HG02678 (cell line): ENCODE measurements at regions not wholly inside any gene's neighbourhood (a gene's known extent, or its start where the extent isn't known, plus 50 kb on each side); places are given as distances from the start of the nearest gene placed in this dataset.
"Not testable (repeated sequence)": the region's sequence is repeated elsewhere in the genome, so short reads cannot be mapped to it uniquely, and the experiment has no call there.

ENCODE experiments used
- ATAC-seq: cut with Tn5 transposase; IDR thresholded peaks from one replicate; pipeline ENCODE4 v1.9.1; 2021; ENCODE audit warnings: mild to moderate bottlenecking, moderate library complexity; ENCODE audit not compliant: unreplicated experiment

GRCh38 chr6:3919849-3920248, 70.7 kb downstream of the FAM50B start:
- no peak for ATAC-seq

DNA sequence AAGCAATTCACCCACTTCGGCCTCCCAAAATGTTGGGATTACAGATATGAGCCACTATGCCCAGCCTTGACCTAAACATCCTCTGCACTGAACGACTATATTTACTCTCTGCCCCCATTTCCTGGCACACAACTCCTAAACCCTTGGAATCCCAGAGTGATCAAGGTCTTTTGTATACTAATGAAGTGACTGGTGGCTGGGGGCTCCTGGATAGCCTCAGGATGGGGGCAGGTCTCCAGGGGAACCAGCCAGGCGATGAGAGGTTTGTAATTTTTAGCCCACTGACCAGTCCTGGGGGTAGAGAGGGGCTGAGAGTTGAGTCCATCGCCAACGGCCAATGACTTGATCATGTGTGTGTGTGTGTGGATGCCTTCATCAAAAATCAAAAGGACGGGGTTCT, 71.1 kb downstream of the FAM50B start:
- ATAC-seq: no peak

DNA sequence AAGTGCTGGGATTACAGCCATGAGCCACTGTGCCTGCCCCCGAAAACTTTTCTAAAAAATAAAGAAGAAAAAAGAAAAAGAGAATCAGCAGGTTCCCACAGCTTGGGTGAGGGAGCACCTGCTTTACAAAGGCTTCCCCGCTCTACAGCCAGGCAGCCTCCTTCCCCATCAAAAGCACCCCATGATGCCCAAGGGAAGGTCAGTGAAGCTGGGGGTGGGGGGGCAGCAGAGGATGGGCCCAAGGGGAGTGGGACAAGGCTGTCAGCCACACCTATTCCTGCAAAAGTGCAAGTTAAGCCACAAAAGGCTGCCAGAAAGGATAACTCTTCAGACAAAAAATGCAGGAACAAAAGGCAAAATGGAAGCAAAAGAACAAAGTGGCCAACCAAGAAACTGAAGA, 72.5 kb downstream of the FAM50B start:
- ATAC-seq: no peak

DNA sequence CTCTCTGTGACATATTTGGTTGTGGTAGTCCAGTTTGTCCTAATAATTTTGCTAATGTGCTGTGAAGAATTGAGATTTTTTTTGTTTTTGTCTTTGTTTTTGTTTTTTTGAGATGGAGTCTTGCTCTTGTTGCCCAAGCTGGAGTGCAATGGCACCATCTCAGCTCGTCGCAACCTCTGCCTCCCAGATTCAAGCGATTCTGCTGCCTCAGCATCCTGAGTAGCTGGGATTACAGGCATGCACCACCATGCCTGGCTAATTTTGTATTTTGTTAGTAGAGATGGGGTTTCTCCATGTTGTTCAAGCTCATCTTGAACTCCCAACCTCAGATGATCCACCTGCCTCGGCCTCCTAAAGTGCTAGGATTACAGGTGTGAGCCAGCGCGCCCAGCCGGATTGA, 73.4 kb downstream of the FAM50B start:
- not testable (repeated sequence) for ATAC-seq

DNA sequence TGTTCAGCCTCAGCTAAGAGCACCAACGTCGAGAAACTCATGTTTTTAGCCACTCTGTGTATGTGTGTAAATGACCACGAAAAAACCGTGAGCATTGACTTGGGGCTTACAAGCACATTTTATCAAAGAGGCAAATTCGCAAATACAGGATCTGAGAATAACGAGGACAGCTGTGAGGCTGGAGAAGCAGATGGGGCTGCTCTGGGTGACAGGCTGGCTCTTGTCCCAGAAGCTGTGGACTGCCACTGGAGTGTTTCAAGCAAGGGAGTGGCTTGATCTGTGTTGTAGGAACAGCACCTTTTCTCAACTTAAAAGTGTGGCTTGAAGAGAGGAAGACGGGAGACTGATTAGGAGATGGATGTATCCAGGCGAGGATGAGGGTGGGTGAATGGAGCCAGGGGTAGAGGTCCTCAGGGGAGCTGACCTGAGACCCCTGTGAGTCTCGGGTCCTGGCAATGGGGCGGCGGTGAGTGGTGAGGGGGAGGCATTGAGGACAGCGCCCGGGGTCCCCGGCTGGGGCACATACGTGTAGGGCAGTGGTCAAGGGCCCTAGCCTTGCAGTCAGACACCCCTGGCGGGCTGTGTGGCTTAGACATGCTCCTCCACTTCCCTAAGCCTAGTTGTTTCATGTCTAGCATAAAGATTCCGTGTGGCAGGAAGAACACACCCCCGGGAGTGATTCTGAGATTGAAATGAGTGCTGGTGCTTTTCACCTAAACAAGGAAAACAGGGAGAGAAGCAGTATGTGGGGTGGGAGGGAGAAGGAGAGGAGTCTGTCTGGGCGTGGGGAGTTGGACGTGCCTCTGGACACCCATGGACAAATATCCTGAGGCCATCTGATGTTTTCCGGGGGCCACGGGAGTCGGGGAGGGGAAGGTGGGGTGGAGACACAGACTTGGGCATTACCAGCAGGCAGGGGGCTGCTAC, 76.3 kb downstream of the FAM50B start:
- not testable (repeated sequence) for ATAC-seq

- no peak for ATAC-seq
These were observed 76.9 kb downstream of the FAM50B start for GRCh38 chr6:3926150-3926482.

DNA sequence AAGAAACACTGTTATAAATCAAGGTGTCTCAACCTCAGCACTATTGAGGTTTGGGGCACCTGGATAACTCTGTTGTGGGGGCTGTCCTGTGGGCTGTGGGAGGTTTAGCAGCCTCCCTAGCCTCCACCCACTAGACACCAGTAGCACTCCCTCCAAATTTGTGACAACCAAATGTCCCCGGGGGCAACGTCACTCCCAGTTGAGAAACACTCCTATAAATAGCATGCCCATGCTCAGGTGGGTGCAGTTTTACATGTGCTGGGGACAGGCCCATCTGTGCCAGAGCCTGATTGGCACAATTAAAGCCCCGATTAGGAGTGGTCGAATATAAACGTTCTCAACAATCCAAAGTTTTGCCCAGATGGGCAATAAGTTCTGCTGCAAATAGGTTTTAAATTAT, 78.9 kb downstream of the FAM50B start:
- ATAC-seq: no peak

DNA sequence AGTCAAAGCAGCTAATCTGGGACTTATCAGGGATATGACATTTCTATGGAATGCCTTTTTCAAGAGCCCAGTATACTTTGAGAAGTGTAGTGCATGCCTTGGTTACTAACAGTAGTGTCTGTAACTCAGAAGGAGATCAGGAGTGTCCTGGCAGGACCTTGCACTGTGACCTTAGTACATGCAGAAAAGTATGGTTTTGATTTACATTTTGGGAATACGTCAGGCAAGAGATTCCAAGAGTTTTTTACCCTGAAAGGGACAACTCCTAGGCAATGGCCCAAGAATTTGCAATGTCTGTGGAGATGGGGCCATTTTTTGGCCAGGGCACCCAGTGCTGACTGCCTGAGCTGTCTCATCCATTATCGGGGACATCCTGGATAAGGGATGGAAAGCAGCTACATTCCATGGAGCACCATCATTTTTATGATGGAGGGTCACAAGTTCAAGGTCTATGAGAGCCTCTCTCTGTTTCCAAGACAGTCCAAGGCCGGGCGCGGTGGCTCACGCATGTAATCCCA, 80.2 kb downstream of the FAM50B start:
- no peak for ATAC-seq

GRCh38 chr6:3937438-3937837, 88.3 kb downstream of the FAM50B start:
- no peak for ATAC-seq

- ATAC-seq: no peak
These were observed 89.7 kb downstream of the FAM50B start for GRCh38 chr6:3938715-3939367.

DNA sequence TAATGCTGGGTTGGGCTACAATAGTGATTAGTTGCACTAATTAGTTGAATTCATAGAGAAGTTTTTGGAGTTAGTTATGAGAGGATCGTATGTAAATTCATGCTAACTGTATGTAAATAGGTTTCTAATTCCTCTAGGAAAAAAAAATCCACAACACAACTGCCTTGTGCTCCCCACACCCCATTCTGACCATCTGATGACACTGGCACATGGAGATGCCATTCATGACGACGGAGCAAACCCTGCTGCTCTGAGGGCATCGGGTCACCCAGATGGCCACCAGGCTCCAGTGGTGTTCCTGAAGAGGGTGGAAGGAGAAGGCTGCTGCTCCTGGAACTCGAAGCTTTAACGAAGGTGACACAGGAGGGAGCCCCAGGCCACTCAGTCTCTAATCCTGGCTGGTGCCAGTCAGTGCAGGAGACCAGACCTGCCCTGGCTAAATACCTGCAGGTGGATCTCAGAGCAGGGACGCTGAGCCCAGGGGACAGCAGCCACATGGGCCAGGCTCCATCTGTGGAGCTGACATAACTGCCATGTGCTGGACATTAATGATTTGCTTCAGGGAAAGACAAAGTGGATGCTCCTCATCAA, 90.3 kb downstream of the FAM50B start:
- no peak for ATAC-seq

DNA sequence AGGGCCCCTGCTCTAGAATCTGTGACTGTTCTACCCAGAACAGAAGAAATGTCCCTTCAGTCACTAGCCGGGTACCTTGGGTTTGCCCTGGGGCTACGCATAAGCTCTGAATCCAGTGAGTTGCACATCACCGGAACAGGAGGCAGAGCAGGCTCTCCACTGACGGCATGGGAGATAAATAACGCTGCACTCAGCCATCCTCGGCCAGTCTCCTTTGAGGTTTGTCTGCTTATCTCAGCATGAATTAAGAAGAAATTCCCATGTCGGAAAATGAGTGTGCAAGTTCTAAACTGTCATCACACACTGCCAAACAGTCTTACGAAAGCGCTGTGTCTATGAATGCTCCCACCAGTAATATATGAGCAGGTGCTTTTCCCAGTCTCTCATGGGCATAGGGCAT, 90.8 kb downstream of the FAM50B start:
- no peak for ATAC-seq

DNA sequence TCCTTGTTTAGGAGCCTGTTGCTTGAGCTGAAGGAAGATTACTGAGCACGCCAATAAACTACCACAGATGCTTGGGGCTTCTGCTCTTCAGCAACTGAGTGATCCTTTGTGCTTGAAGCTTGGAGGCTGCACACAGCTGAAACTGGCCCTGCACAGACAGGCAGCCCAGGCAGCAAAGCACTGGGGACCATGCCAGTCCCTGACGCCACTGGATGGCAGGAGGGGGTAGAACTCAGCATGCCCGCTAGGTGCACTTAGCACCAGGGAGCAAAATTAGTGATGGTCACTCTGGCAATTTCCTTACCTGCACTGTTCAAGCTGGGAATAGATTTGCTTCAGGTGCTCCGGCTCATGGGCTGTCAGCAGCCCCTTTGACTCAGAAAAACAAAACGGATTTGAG, 91.5 kb downstream of the FAM50B start:
- no peak for ATAC-seq

DNA sequence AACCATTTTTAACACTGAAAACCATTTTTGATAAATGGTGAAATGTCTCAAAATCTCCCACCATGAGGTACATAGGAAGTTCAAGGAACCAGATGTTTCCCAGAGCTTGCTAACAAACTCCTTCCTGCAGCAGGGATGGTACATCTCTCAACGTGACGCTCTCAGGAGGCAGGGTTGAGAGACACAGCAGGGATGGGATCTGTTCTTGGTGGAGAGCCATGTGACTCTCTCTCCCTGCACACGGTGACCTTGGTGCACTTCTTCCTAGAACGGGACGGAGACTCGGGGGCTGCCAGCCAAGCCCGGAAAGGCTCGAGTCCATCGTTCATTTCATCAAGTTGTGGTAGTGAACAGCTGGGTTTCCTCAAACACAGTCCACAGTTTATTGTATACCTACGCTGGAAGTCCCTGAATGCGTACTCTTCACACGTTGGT, 94.2 kb downstream of the FAM50B start:
- no peak for ATAC-seq

- no peak for ATAC-seq
These were observed 95.1 kb downstream of the FAM50B start for GRCh38 chr6:3944246-3944645.

- ATAC-seq: no peak
These were observed 97.6 kb downstream of the FAM50B start for GRCh38 chr6:3946778-3947177.

- no peak for ATAC-seq
These were observed 99.7 kb downstream of the FAM50B start for GRCh38 chr6:3948866-3949265.

DNA sequence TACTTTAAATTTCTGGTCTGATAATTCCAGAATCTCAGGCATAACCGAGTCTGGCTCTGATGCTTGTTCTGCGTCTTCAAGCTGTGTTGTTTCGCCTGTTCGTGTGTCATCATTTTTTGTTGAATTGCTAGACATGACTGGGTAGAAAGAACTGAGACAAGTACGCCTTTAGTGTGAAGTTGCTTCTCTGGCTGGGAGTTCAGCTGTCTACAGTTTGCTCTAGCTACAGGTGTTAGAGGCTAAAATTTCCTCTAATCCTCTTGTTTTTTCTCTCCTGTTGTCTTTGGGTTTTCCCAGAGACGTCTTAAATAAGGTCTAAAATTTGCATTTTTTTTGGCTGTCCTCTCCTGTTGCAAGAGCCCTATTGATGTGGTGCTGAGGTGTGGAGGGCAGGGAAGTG, 100.3 kb downstream of the FAM50B start:
- ATAC-seq: no peak

DNA sequence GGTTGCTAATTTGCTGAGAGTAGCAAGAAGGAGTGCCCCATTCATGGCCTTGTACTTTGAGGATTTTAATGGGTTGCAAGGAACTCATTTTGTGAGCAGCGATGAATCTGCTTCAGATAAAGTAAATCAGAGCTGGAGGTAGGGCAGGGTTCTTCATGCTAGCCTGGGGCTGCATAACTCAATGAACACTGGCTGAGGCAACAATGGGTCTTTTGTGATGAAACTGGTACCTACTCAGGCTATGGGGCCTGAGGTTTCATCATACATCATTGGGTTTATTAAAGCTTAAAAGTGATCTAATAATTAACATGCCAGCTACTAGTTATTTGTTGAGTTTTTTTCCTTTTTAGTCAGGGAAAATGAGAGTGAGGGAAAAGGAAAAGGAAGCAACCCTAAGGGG, 106.9 kb downstream of the FAM50B start:
- ATAC-seq: no peak

DNA sequence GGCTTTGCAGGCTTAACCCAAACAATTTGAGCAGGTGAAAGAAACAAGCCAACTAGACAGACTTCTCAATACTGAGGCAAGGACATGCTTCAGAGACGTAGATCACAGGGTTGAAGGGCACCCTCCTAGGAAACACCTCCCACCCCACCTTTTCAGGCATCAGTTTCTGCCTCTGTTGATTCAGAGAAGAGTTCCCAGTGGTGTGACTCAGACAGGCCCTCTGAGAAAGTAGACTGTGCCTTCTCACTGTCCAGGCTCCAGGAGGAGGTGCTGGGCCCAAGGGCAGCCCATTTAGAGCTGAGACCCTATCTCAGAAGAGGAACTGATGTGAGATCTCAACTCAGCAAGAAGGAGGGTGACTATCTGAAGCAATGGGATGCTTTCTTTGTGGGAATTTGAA, 108.1 kb downstream of the FAM50B start:
- no peak for ATAC-seq

- ATAC-seq: no peak
These were observed 109.1 kb downstream of the FAM50B start for GRCh38 chr6:3958255-3958654.

DNA sequence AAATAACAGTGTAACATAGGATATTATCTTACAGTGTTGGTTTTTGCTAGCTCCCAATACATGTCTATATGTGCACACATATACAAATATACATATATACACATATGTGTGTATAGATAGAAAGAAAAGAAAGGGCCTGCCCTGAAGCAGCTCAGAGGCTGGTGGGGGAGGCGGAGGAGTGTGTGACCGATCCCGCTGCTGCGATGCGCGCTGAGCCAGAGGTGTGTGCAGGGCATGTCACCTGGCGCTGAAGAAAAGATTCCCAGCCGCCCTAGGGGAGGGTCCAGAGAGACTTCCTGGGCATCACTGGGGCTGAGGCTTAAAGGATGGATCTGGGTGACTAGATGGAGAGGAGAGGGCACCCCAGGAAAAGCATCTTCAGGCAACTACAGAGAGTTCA, 110.2 kb downstream of the FAM50B start:
- no peak for ATAC-seq
